Mesothelial cell of epicardium (in vitro differentiated cells): ENCODE measurements at regions not wholly inside any gene's neighbourhood (a gene's known extent, or its start where the extent isn't known, plus 50 kb on each side); places are given as distances from the start of the nearest gene placed in this dataset.
"Not testable (repeated sequence)": the region's sequence is repeated elsewhere in the genome, so short reads cannot be mapped to it uniquely, and the experiment has no call there.

ENCODE experiments used
- DNase-seq, 2 experiments: peaks; one replicate each; pipeline ENCODE4 v3.0.0; 2021; ENCODE audit warnings: low spot score in 2 of 2; ENCODE audit not compliant: unreplicated experiment in 2 of 2
- H3K27ac Mint-ChIP-seq: 2 replicates; pipeline ENCODE4 v1.8.0; 2021; ENCODE audit warnings: mixed read lengths
- H3K27me3 Mint-ChIP-seq: 2 replicates; pipeline ENCODE4 v1.8.0; 2021; ENCODE audit warnings: low read depth, mixed read lengths
- H3K36me3 Mint-ChIP-seq: 2 replicates; pipeline ENCODE4 v1.8.0; 2021; ENCODE audit warnings: mixed read lengths
- H3K4me1 Mint-ChIP-seq: 2 replicates; pipeline ENCODE4 v1.8.0; 2021; ENCODE audit warnings: mixed read lengths
- H3K4me3 Mint-ChIP-seq: 2 replicates; pipeline ENCODE4 v1.8.0; 2021; ENCODE audit warnings: mild to moderate bottlenecking, moderate library complexity, mixed read lengths
- H3K9me3 Mint-ChIP-seq: 2 replicates; pipeline ENCODE4 v1.8.0; 2021; ENCODE audit warnings: mixed read lengths
- CTCF ChIP-seq: fragments of 200-600 bp; sonication (generic); IDR thresholded peaks from one replicate; pipeline ENCODE4 v1.5.0; 2021; ENCODE audit warnings: antibody characterized with exemption; ENCODE audit not compliant: unreplicated experiment

GRCh38 chr14:42508209-42508946, 901.7 kb downstream of the LRFN5 start:
- no peaks in the 10 kb centered on the region for H3K36me3 Mint-ChIP-seq
- TF ChIP-seq CTCF, result no peak
- H3K9me3 Mint-ChIP-seq, result peaks cover 15% of the 10 kb centered on the region
- no peak for DNase-seq
- no peaks in the 10 kb centered on the region for H3K27me3 Mint-ChIP-seq
- no peak overlapping the region for H3K4me3 Mint-ChIP-seq
- no peaks in the 10 kb centered on the region for H3K4me1 Mint-ChIP-seq
- H3K27ac Mint-ChIP-seq, result no peak overlapping the region

DNA sequence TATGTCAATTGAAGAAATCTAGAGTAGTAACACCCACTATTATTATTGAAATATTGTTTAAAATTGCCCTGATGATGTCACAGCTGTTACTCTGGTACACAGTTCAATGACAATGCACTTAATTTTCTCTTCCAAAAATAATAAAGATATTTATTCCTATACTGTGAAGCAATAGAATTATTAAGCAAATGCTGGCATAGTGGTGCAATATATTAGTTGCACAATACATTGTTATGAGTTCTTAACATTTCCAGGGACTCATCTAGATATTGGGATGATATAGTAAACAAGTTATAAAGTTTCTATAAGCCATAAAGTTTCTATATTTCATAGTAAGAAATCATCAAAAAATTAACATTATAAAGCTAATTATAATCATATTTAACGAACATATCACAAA, 897.8 kb downstream of the LRFN5 start:
- Mint-ChIP-seq H3K27me3 (no peaks in the 10 kb centered on the region), H3K4me1 (no peaks in the 10 kb centered on the region), H3K27ac (no peak overlapping the region), H3K9me3 (peaks cover 10% of the 10 kb centered on the region), H3K4me3 (no peak overlapping the region), H3K36me3 (no peaks in the 10 kb centered on the region)
- TF ChIP-seq CTCF, result no peak
- no peak for DNase-seq

- H3K36me3 Mint-ChIP-seq, result no peaks in the 10 kb centered on the region
- TF ChIP-seq CTCF, result no peak
- no peaks in the 10 kb centered on the region for H3K9me3 Mint-ChIP-seq
- no peak for DNase-seq
- H3K27me3 Mint-ChIP-seq, result no peaks in the 10 kb centered on the region
- H3K27ac Mint-ChIP-seq, result no peak overlapping the region
- H3K4me1 Mint-ChIP-seq, result no peaks in the 10 kb centered on the region
- H3K4me3 Mint-ChIP-seq, result no peak overlapping the region
These were observed 892.5 kb downstream of the LRFN5 start for GRCh38 chr14:42499137-42499536.

- Mint-ChIP-seq H3K27me3 (no peaks in the 10 kb centered on the region), H3K4me1 (no peaks in the 10 kb centered on the region), H3K36me3 (no peaks in the 10 kb centered on the region), H3K9me3 (peaks cover 3% of the 10 kb centered on the region), H3K4me3 (no peak overlapping the region), H3K27ac (no peak overlapping the region)
- no peak for DNase-seq
- no peak for TF ChIP-seq CTCF
These were observed 883.9 kb downstream of the LRFN5 start for GRCh38 chr14:42490536-42490935.

- Mint-ChIP-seq H3K27me3 (no peaks in the 10 kb centered on the region), H3K4me3 (no peak overlapping the region), H3K27ac (no peak overlapping the region), H3K9me3 (peaks cover 3% of the 10 kb centered on the region), H3K36me3 (no peaks in the 10 kb centered on the region), H3K4me1 (no peaks in the 10 kb centered on the region)
- TF ChIP-seq CTCF, result no peak
- DNase-seq, result no peak
These were observed 882.3 kb downstream of the LRFN5 start for GRCh38 chr14:42488965-42489364.

DNA sequence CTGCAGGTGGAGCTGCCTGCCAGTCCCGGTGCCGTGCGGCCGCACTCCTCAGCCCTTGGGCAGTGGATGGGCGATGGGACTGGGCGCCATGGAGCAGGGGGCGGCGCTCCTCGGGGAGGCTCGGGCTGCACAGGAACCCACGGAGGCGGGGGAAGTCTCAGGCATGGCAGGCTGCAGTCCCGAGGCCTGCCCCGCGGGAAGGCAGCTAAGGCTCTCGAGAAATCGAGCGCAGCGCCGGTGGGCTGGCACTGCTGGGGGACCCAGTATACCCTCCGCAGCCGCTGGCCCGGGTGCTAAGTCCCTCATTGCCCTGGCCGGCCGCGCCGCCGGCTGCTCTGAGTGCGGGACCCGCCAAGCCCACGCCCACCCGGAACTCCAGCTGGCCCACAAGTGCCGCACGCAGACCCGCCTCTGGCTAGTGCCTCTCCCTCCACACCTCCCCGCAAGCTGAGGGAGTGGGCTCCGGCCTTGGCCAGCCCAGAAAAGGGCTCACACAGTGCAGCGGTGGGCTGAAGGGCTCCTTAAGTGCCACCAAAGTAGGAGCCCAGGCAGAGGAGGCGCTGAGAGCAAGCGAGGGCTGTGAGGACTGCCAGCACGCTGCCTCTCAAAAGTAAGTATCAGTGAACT, 875.8 kb downstream of the LRFN5 start:
- H3K27me3 Mint-ChIP-seq, H3K9me3 Mint-ChIP-seq, DNase-seq, H3K27ac Mint-ChIP-seq, H3K4me3 Mint-ChIP-seq, H3K36me3 Mint-ChIP-seq: not testable (repeated sequence)
- H3K4me1 Mint-ChIP-seq, result peaks cover 17% of the 10 kb centered on the region

- not testable (repeated sequence) for H3K36me3 Mint-ChIP-seq, DNase-seq, H3K27me3 Mint-ChIP-seq, H3K9me3 Mint-ChIP-seq, H3K27ac Mint-ChIP-seq, H3K4me3 Mint-ChIP-seq
- H3K4me1 Mint-ChIP-seq, result peaks cover 17% of the 10 kb centered on the region
These were observed 875.0 kb downstream of the LRFN5 start for GRCh38 chr14:42481714-42482113.
